HS-5 (cell line): ENCODE measurements at regions not wholly inside any gene's neighbourhood (a gene's known extent, or its start where the extent isn't known, plus 50 kb on each side); places are given as distances from the start of the nearest gene placed in this dataset.
"Not testable (repeated sequence)": the region's sequence is repeated elsewhere in the genome, so short reads cannot be mapped to it uniquely, and the experiment has no call there.

Experiments used
- DNase-seq: peaks from one replicate; pipeline ENCODE4 v3.0.0-alpha.2; 2012; ENCODE audit warnings: low read depth

GRCh38 chr20:57826666-57827287 is 117.0 kb upstream of the PMEPA1 start:
- no peak for DNase-seq

DNA sequence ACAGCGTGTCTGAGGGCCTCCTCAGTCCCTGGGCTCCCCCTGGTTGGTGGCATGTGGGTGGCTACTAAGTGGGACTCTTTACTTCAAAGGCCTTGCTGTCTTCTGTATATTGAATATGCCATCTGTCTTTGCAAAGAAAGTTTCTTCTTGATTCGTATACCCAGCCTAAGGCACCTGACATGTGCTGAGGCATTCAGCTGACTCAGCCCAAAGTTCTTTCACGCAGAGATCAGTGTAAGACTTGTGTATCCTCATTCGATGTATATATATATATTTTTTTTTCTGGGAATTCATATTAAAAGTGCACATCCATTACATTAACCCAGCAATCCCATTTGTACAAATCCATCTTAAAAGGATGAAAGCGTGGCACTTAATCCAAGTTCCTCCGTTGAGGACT is 115.1 kb upstream of the PMEPA1 start:
- DNase-seq: no peak

- DNase-seq: no peak
Observed at GRCh38 chr20:57821935-57822334, 112.1 kb upstream of the PMEPA1 start.

GRCh38 chr20:57819691-57820380 is 110.0 kb upstream of the PMEPA1 start:
- DNase-seq: no peak

- DNase-seq: no peak
Observed at GRCh38 chr20:57819291-57819690, 109.5 kb upstream of the PMEPA1 start.

DNA sequence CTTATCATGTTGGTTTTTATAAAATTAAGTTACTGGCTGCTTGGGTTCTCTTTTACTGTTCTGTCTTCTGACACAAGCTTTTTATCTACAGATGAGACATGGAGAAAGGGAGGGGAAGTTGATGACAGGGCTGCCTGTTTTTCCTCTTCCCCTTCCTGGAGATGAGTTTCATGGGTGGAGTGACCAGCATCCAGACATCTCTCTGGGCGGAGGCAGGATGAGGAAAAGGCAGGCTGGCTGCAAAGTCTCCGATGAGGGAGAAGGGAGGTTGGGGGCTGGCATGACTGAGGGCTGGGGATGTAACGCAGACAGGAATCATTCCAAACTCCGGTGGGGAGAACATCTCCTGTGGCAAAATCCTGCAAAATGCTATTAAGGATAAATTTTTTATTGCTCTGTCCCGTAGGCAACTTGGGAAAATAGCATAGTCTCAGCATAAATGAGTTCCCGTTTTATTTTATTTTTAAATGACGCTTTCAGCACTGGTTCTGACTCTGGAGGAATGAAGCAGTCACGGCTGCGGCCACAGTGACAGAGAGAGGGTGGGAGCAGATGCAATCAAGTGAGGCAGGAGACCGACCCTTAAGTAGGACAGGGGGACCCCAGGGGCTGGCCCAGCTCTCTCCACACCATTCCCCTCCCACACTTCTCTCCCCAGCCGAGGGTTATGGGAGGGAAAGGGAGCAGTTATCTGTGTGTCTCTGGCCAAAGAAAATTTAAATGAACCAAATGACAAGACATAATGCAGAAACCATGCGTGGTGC is 108.8 kb upstream of the PMEPA1 start:
- DNase-seq: no peak

- no peak for DNase-seq
Observed at GRCh38 chr20:57815405-57815804, 105.6 kb upstream of the PMEPA1 start.

GRCh38 chr20:57814529-57814928 is 104.7 kb upstream of the PMEPA1 start:
- DNase-seq: no peak

DNA sequence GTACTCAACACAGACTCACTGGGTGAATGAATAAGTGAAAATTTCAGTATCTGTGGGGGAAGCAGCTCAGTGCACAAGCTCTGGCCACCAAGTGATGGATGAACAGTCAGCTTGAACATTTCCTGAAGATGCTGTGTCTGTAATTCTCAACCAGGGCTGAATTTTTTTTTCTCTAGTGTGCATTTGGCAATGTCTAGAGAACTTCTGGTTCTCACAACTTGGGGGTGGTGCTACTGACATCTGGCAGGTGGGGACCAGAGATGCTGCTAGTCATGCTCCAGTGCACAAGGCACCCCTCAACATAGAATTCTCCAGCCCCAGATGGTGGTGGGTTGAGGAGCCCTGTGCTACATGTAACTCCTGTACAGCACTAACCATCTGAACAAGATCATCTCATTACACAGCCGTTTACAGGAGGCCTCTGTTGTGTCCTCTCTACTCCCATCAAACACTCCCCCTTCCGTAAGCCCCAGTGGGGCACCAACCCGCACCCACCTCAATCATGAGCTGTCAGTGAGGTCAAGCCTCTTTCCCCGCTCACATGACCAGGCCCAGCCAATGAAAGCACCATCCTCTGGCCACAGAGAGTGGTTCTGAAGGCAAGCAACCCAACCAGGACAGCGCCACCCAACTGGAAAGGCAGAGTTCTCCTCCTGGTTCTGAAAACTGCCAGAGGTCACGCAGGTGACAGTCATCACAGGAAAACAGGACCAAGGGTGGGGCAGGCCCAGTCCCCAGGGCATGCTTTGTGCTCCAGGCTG is 103.9 kb upstream of the PMEPA1 start:
- DNase-seq: no peak

DNA sequence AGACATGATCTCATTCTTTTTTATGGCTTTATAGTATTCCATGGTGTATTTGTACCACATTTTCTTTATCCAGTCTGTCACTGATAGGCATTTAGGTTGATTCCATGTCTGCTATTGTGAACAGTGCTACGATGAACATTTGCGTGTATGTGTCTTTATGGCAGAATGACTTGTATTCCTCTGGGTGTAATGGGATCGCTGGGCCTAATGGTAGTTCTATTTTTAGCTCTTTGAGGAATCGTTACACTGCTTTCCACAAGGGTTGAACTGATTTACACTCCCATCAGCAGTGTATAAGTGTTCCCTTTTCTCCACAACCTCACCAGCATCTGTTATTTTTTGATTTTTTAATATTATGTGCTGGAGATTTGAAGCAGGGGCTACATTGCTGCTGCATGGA is 102.8 kb upstream of the PMEPA1 start:
- DNase-seq: not testable (repeated sequence)

- no peak for DNase-seq
Observed at GRCh38 chr20:57811374-57812020, 101.7 kb upstream of the PMEPA1 start.

DNA sequence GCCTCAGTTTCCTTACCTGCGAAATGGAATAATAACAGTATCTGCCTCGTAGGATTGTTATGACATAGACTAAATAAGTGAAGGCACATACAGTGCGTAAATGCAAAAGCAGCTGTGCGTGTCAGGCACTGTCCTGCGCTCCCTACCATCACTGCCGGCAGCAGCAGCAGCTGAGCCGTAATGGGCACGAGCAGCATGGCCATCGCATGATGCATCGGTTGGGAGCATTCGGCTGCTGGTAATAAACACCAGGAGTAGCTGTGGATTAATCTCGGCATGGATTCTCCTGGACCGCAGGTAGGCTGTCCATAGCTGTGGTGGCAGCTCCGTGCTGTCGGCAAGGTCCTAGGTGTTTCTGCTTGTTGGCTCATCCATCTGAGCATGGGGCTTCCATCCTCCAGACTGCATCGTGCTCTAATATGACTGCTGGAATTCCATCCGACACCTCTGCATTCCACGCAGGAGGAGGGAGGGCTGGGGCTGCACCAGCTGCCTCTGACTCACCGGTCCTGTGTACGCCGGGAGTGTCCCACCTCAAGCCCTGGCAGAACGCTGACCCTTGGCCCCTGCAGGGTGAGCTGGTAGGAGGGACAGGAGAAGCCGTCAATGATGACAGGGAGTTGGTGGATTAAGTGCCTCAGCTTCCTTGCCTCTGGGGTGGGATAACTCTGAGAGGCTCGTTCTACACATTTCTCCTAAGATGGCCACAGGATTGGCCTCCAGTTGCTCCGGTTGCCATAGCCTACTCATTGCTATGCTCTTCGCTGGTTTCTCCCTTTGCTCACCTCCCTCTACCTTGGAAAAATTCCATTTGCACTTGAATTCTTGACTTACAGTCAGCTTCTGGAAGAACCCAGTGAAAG is 100.9 kb upstream of the PMEPA1 start:
- DNase-seq: no peak

- DNase-seq: no peak
Observed at GRCh38 chr20:57809661-57810172, 99.9 kb upstream of the PMEPA1 start.

- DNase-seq: no peak
Observed at GRCh38 chr20:57809149-57809548, 99.3 kb upstream of the PMEPA1 start.

DNA sequence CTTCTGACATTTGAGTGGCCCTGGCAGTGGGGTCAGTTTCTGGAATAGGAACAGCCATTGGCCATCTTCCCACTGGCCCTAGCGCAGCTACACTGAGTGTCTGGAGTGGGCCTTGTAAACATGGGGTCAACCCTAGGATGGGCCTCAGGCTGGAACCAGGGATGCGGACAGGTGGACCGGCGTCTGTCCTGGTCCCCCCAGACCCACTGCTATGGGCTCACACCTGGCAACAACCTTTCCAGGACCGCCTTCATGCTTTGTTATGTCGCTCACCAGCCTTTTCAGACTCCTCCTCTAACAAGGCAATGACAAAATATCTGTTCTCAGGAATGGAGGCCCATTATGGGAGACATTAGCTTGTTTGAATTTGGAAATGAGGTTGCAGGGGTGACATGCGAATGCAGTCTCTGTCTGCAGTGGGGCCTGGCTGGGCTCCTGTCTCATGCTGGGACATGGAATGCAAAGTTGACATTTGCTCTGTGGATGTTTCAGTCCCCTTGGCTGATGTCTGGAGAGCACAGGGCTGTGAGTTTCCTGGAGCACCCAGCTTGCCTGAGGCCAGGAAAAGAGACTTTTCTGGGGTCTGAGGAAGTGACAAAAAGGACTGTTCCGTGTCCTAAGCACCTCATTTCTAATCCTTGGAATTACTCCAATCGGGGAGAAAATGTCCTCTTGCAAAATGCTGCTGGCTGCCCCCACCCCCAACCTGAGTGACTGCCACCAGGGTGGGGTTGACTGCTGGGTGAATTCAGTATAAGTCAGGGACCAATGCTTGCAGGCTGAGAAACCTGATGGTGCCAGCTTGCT is 98.7 kb upstream of the PMEPA1 start:
- no peak for DNase-seq

DNA sequence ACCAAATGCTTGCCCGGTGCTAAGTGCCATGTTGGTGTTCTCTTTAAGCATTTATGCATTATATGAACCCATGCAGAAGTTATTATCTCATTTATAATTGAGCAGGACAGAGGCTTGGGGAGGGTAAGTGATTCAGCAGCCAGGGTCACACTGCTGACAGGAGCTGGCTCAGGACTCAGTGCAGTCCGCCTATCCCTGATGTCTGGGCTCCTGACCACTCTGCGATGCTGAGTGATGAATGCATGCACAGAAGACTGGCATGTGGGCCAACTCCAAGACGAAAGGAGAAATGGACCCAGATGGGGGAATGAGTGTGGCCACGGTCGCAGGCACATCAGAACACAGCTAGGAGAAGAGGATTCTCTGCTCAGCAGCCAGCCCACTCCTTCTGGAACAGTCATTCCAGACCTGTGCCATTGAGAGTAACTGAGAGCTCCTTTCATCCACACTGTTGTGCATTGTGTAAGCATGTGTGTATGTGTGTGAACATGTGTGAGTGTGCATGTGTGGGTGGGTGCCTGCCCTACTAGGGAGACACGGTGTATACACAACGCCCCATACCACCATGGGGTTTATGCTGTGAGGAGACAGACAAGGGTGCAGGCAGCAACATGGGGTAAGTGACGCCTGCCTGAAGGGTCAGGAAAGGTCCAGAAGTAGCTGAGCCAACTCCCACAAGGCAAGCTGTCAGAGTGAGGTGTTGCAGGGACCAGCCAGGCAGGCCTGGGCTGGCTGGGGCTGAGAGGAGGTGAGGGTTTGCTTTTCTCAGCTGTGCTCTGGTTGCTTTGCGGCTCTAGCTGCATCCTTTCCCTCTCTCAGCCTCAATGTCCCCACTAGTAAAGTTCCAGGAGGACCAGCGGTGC is 97.8 kb upstream of the PMEPA1 start:
- DNase-seq: no peak

- DNase-seq: no peak
Observed at GRCh38 chr20:57806975-57807374, 97.2 kb upstream of the PMEPA1 start.

DNA sequence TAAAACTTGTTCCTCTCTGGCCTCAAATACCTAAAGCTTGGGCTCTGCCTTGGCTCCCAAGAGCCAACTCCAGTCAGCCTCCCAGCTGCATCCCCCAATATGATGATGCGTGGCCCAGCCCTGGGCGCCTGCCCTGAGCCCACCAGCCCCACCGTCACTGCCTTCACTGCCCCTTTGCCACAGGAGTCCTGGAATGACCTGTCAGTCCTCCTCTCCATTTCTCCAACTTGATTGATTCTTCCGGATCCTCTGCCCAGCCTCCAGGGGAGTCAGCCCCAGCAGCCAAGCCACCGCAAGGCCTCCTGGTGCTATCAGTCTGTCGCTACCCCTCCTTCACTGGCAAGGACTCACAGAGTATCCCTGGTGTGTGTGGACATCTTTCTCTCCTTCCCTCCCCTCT is 96.7 kb upstream of the PMEPA1 start:
- DNase-seq: no peak

DNA sequence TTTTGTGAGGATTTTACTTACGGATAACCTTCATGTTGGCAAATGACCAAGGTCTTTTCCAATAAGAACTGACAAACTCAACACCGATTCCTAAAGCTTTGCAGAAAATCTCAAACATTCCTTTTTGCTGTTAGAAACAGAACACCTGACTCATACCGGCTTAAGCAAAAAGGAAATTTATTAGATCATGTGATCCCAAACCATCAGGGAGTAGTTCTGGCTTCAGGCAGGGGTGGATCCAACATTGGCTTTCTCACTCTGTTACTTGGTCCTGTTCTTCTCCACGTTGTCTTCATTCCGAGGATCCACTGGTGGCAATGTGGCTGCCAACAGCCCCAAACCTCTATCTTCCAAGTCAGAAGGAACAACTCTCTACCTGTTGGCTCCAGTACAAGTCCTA is 95.9 kb upstream of the PMEPA1 start:
- no peak for DNase-seq
